ENCODE measurements at regions not wholly inside any gene's neighbourhood (a gene's known extent, or its start where the extent isn't known, plus 50 kb on each side); places are given as distances from the start of the nearest gene placed in this dataset.
A peak's percentile ranks its signal among the peaks of the same experiment; 100 is the strongest.

- DNase-seq, result no peak
Measured at GRCh38 chr18:46388286-46388685, 268.7 kb downstream of the LOXHD1 start.

GRCh38 chr18:46392576-46392975 lies 264.4 kb downstream of the LOXHD1 start:
- no peak for DNase-seq

- DNase-seq, result no peak
Measured at GRCh38 chr18:46393230-46393629, 263.8 kb downstream of the LOXHD1 start.

DNA sequence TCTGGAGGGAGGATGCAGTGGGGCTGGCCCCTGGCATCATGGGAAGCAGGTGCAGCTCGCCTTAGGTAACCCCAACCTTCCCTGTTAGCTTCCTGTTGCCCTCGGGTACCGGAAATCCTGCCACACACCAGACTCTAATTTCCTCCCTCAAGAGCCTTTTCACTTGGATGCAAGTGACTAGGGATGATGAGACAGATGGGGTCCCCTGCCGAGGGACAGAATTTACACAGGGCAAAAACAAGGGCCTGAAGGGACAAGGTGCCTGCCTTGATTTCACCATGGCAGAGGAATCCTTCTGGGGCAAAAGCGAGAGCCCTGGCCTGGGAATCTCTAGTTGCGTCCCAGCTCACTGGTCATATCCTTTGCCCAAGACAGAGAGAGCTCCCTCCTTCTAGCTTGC lies 263.1 kb downstream of the LOXHD1 start:
- no peak for DNase-seq

DNA sequence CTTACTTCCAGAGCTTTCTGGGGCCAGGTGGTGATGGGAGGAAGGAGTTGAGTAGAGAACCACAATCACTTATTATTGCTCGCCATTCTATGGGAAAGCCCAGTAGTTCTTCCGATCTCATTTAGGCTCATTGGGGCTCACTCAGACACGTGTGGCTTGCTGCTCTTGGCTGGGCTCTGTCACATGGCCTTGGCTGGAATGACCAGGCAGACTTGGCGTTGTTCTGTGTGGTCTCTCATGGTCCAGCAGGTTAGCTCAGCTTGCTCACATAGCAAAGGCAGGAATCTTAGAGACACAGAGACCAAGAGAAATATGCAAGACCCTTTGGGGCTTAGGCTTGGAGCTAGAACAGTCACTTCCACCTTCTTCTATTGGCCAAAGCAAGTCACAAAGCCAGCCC lies 261.2 kb downstream of the LOXHD1 start:
- DNase-seq, result no peak

DNA sequence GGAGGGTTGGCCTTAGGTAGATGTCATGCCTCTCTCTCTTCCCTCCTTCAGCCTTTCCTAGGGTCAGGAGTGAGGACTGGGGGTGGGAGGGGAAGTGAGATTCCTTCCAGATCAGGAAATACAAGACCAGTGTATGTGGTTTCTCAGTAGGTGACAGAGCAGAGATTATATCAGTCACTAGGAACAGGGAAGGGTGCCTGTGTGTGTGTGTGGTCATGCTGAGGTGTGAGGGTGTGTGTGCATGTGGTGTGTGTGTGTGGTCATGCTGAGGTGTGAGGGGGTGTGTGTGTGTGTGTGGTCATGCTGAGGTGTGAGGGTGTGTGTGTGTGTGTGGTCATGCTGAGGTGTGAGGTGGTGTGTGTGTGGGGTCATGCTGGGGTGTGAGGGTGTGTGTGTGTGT lies 259.8 kb downstream of the LOXHD1 start:
- DNase-seq, result no peak

DNA sequence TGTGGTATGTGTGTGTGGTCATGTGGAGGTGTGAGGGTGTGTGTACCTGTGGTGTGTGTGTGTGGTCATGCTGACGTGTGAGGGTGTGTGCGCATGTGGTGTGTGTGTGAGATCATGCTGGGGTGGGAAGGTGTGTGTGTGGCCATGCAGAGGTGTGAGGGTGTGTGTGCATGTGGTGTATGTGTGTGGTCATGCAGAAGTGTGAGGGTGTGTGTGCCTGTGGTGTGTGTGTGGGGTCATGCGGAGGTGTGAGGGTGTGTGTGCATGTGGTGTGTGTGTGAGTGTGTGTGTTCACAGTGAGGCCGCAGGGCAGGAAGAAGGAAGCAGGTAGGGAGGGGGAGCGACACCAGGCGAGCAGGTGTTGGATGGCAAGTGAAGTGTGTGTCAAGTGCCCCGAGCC lies 259.0 kb downstream of the LOXHD1 start:
- DNase-seq, result no peak

DNA sequence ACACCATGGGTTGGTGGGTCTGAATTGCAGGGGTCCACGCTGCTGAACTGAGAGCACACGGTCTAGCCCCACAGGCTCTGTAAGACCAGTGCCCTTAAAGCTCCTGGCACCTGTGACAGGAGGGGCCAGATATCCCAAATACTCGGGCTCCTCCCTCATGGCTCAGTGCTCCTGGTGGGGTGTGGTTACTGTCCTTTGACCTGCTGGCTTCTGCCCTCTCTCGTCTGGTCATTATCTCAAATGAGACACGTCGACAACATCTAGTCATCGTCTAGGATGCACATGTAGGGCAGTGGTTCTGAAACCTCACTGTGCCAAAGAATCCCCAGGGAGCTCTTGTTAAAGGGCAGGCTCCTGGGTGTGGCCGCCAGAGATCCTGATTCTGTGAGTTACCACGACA lies 258.4 kb downstream of the LOXHD1 start:
- no peak for DNase-seq

- DNase-seq, result no peak
Measured at GRCh38 chr18:46399303-46399702, 257.7 kb downstream of the LOXHD1 start.

GRCh38 chr18:46400449-46400848 lies 256.6 kb downstream of the LOXHD1 start:
- no peak for DNase-seq

DNA sequence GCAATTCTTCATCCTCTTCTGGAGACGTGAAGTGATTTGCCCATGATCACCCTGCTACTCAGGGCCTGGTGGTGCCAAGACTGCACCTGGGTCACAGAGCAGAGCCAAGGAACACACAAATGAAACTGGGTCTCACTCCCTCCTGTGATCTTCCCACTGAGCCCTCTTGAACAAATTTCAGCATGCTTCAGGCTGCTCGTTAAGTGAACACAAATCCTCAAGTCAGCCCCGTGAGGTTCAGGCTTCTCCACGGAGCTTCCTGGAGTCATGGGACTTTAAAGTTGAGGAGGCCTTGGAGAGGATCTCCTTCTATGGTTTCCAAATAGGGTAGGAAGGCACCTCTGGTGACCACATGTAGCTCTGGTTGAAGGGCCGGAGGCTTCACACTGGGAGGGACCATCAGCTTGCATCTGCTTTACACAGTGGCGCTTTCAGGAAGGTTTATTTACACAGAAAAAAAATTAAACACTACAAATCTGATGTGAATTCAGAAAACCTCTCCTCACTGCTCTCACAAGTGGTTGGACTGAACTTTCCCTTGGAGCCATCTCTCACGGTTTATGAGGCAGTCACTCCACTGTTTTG lies 255.4 kb downstream of the LOXHD1 start:
- no peak for DNase-seq

DNA sequence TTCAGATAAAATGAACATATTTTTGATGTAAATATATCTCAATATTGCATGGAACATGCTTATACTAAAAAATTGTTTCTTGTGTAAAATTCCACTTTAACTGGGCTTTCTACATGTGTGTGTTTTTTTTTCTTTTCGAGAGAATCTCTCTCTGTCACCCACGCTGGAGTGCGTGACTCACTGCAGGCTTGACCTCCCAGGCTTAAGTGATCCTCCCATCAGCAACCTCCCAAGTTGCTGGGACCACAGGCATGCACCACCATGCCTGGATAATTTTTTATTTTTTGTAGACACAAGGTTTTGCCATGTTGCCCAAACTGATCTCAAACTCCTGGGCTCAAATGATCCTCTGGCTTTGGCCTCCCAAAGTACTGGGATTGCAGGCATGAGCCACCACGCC lies 254.6 kb downstream of the LOXHD1 start:
- DNase-seq, result peak; percentile 66

- DNase-seq, result no peak
Measured at GRCh38 chr18:46402945-46403344, 254.1 kb downstream of the LOXHD1 start.

DNA sequence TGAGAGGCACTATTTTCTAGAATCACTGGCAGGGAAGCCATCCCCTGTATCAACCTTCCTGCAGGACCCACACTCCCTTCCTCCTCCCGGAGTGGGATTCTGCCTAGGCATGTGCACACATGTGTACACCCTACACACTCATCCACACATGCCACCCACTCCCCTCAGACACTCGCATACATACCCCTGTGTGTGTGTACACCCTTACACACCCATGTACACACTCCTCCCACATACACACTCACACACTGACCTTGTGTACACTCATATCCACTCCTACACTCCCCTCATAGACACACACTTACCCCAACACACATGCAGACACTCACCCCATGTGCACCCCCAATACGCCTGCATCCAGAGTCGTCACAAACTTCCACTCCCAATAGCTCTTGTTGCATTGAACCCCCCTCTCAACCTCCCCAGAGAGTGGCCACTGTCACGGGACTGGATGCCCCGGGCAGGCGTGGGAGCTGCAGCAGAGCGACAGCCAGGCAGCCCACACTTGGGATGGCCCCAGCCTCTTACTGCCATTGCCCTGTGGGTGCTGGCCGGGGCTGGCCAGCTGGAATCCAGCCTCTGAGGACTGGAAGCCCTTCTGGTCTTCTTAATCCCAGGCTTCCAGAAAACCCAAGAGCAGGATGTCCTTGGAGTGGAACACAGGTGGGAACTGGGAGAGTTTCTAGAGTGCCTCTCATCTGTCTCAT lies 251.0 kb downstream of the LOXHD1 start:
- DNase-seq, result no peak

- DNase-seq, result no peak
Measured at GRCh38 chr18:46406539-46406932, 250.5 kb downstream of the LOXHD1 start.

DNA sequence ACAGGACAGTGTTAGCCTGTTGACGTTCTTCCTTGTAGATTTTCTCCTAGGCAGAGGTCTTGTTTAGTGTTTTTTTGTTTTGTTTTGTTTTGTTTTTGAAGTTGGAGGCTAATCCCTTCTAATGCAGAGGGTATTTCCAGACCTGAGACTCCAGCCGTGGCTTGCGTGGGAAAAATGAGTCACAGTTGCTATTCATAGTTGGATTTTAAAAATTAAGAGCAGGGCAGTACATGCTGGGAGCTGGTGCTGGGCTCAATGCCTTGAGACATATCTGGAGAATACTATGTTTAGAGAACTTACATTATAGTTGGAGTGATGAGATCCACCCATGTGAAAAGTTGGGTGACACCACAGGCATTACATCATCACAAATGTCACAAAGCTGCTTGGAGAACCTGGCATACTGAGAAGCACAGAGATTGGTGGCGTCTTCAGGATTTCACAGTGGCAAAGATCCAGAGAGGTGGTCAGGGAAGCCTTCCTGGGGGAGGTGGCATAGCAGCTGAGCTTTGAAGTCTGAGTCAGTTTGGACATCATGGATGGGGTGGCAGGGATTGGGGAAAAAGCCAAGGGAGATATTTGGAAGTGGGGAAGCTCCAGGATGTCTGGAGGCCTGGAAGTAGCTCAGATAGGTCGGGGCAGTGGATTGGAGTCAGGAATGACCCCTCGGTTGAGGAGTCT lies 249.4 kb downstream of the LOXHD1 start:
- peak; percentile 33 for DNase-seq

- DNase-seq, result no peak
Measured at GRCh38 chr18:46408334-46408987, 248.6 kb downstream of the LOXHD1 start.

GRCh38 chr18:46411191-46411828 lies 245.7 kb downstream of the LOXHD1 start:
- no peak for DNase-seq

- no peak for DNase-seq
Measured at GRCh38 chr18:46411867-46412690, 244.9 kb downstream of the LOXHD1 start.

GRCh38 chr18:46412916-46413315 lies 244.1 kb downstream of the LOXHD1 start:
- no peak for DNase-seq

DNA sequence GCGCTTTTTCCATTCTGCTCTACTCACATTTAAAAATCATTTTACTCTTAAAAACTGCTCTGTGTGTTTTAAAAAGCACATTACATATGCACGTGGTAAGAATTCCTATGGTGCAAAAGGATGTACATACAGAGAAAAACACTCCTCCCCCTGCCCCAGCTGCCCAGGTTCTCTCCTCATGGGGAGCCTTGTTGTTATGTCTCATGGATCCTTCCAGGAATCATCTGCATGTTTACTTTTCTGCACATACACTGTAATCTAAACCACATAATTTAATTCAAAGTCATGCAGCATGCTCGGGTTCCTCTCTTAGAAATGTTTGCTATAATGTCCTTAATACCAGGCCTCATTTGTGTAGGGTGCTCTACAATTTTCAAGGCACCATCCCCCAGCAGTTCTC lies 243.3 kb downstream of the LOXHD1 start:
- DNase-seq, result no peak

- no peak for DNase-seq
Measured at GRCh38 chr18:46414863-46415262, 242.2 kb downstream of the LOXHD1 start.

All from fibroblast of skin of right biceps (primary cell).